Neural progenitor cell (in vitro differentiated cells): ENCODE measurements at regions not wholly inside any gene's neighbourhood (a gene's known extent, or its start where the extent isn't known, plus 50 kb on each side); places are given as distances from the start of the nearest gene placed in this dataset.

Source experiments
- DNase-seq: peaks from one replicate; pipeline ENCODE4 v3.0.0-alpha.2; 2016; ENCODE audit warnings: low spot score
- H2AFZ ChIP-seq: fragments of 200-600 bp; sonication (generic); replicated peaks from 2 replicates; pipeline ENCODE4 v1.6.1; 2016; ENCODE audit warnings: antibody characterized with exemption
- H3F3A ChIP-seq: fragments of 200-600 bp; sonication (generic); 2 replicates; pipeline ENCODE4 v1.6.1; 2016; ENCODE audit warnings: antibody characterized with exemption, low read depth
- H3K27ac ChIP-seq: fragments of 200-600 bp; sonication (generic); 2 replicates; pipeline ENCODE4 v1.5.1; 2016; ENCODE audit warnings: mild to moderate bottlenecking
- H3K27me3 ChIP-seq: fragments of 200-600 bp; sonication (generic); 2 replicates; pipeline ENCODE4 v1.6.1; 2016; ENCODE audit warnings: mild to moderate bottlenecking, moderate library complexity
- H3K36me3 ChIP-seq: fragments of 200-600 bp; sonication (generic); 2 replicates; pipeline ENCODE4 v1.5.1; 2016
- H3K4me1 ChIP-seq: fragments of 200-600 bp; sonication (generic); 2 replicates; pipeline ENCODE4 v1.6.1; 2016; ENCODE audit warnings: mixed run types
- H3K4me2 ChIP-seq: fragments of 200-600 bp; sonication (generic); 2 replicates; pipeline ENCODE4 v1.6.1; 2016
- H3K4me3 ChIP-seq: fragments of 200-600 bp; sonication (generic); 2 replicates; pipeline ENCODE4 v1.5.1; 2016
- H3K79me2 ChIP-seq: fragments of 200-600 bp; sonication (generic); 2 replicates; pipeline ENCODE4 v1.6.1; 2016; ENCODE audit warnings: low read depth
- H3K9ac ChIP-seq: fragments of 200-600 bp; sonication (generic); 2 replicates; pipeline ENCODE4 v1.6.1; 2016
- H3K9me3 ChIP-seq: fragments of 200-600 bp; sonication (generic); 2 replicates; pipeline ENCODE4 v1.5.1; 2016; ENCODE audit warnings: low read depth
- H4K20me1 ChIP-seq: fragments of 200-600 bp; sonication (generic); 2 replicates; pipeline ENCODE4 v1.6.1; 2016; ENCODE audit warnings: low read depth
- H3K27ac Mint-ChIP-seq: 3 replicates; pipeline ENCODE4 v1.8.0; 2021; ENCODE audit warnings: mixed read lengths
- H3K27me3 Mint-ChIP-seq: 2 replicates; pipeline ENCODE4 v1.8.0; 2022; ENCODE audit warnings: low read depth, mild to moderate bottlenecking, inconsistent platforms, moderate library complexity, mixed read lengths; ENCODE audit not compliant: insufficient read depth
- H3K36me3 Mint-ChIP-seq: 3 replicates; pipeline ENCODE4 v1.8.0; 2021; ENCODE audit warnings: mixed read lengths
- H3K4me1 Mint-ChIP-seq: 3 replicates; pipeline ENCODE4 v1.8.0; 2021; ENCODE audit warnings: mixed read lengths
- H3K4me3 Mint-ChIP-seq: 3 replicates; pipeline ENCODE4 v1.8.0; 2021; ENCODE audit warnings: mild to moderate bottlenecking, moderate library complexity, mixed read lengths
- H3K9me3 Mint-ChIP-seq: 3 replicates; pipeline ENCODE4 v1.8.0; 2020; ENCODE audit warnings: mixed read lengths
- EZH2 ChIP-seq: fragments of 200-600 bp; sonication (generic); IDR thresholded peaks from 2 replicates; pipeline ENCODE4 v1.6.1; 2017; ENCODE audit warnings: antibody characterized with exemption, mild to moderate bottlenecking, moderate library complexity
- EZH2phosphoT487 ChIP-seq: fragments of 200-600 bp; sonication (generic); IDR thresholded peaks from 2 replicates; pipeline ENCODE4 v1.6.1; 2017; ENCODE audit warnings: antibody characterized with exemption
- TF ChIP-seq, protein P1 (sequence below): fragments of 200-600 bp; sonication (generic); IDR thresholded peaks from 2 replicates; pipeline ENCODE4 v1.5.1; 2017; ENCODE audit warnings: antibody characterized with exemption, mild to moderate bottlenecking

DNA sequence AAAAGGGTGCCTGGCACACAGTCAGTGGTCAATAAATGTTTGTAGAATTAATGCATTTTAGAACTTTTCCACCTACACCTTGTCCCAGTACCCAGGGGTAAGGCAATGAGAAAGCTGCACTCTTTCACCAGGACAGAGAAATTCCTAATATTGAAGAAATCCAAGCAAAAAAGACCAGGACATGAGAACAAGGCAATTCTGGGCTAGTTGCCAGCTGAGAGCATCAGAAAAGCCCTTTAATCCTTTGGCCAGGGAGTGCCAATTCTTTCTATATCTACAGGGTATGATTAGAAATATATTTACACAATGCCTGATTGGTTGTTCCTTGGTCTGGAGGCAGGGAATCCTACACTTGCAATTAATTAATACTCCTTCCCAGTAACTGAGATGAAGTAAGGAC, 492.4 kb upstream of the NFIA start:
- DNase-seq = no peak
- H3K79me2 ChIP-seq = no peaks in the 10 kb centered on the region
- H3K4me1 ChIP-seq = no peaks in the 10 kb centered on the region
- no peak overlapping the region for H2AFZ ChIP-seq
- Mint-ChIP-seq H3K9me3 (peaks cover 4% of the 10 kb centered on the region), H3K27me3 (no peaks in the 10 kb centered on the region), H3K4me1 (no peaks in the 10 kb centered on the region), H3K27ac (no peak overlapping the region), H3K36me3 (no peaks in the 10 kb centered on the region), H3K4me3 (no peak overlapping the region)
- no peaks in the 10 kb centered on the region for H3F3A ChIP-seq
- no peaks in the 10 kb centered on the region for H3K9me3 ChIP-seq
- H3K4me3 ChIP-seq = no peak overlapping the region
- no peaks in the 10 kb centered on the region for H3K27me3 ChIP-seq
- H3K9ac ChIP-seq = no peak overlapping the region
- H3K36me3 ChIP-seq = no peaks in the 10 kb centered on the region
- no peak overlapping the region for H3K27ac ChIP-seq
- no peaks in the 10 kb centered on the region for H4K20me1 ChIP-seq
- TF ChIP-seq EZH2phosphoT487 (no peak), EZH2 (no peak)
- TF ChIP-seq, protein P1, sequence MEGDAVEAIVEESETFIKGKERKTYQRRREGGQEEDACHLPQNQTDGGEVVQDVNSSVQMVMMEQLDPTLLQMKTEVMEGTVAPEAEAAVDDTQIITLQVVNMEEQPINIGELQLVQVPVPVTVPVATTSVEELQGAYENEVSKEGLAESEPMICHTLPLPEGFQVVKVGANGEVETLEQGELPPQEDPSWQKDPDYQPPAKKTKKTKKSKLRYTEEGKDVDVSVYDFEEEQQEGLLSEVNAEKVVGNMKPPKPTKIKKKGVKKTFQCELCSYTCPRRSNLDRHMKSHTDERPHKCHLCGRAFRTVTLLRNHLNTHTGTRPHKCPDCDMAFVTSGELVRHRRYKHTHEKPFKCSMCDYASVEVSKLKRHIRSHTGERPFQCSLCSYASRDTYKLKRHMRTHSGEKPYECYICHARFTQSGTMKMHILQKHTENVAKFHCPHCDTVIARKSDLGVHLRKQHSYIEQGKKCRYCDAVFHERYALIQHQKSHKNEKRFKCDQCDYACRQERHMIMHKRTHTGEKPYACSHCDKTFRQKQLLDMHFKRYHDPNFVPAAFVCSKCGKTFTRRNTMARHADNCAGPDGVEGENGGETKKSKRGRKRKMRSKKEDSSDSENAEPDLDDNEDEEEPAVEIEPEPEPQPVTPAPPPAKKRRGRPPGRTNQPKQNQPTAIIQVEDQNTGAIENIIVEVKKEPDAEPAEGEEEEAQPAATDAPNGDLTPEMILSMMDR = no peak
- H3K4me2 ChIP-seq = no peak overlapping the region

DNA sequence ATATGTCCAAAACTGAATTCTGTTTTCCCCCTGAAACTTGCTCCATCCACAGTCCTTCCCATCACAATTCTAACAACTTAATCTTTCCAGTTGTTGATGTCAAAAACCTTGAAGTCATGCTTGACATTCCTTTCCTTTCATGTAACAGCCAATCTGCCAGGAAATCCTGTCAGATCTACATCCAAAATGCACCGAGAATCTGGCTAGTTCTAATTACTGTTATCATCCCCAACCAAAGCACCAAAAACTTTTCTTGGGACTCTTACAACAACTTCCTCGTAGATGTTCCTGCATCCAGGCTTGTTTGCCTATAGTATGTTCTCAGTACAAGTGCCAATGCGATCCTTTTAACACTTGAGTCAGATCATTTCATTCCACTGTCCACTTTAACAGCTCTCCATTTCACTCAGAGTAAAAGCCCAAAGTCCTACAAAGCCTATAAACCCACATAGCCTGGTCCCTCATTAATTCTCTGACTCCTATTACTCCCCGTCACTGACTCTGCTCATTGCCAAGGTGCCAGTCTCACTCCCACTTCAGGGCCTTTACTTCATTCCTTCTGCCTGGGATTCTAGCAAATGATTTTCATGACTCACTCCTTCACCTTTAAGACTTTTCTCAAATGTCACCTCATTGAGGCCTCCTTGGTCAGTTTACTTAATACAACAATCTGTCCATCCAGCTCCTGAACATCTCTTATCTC, 493.2 kb upstream of the NFIA start:
- Histone ChIP-seq H3K4me1 (no peaks in the 10 kb centered on the region), H3K27me3 (no peaks in the 10 kb centered on the region), H3K79me2 (no peaks in the 10 kb centered on the region), H3K36me3 (no peaks in the 10 kb centered on the region), H3K4me2 (no peak overlapping the region), H3K9ac (no peak overlapping the region), H3F3A (no peaks in the 10 kb centered on the region), H3K4me3 (no peak overlapping the region), H3K9me3 (peaks cover 2% of the 10 kb centered on the region), H3K27ac (no peak overlapping the region), H4K20me1 (no peaks in the 10 kb centered on the region), H2AFZ (no peak overlapping the region)
- TF ChIP-seq EZH2 (no peak), EZH2phosphoT487 (no peak)
- TF ChIP-seq, protein P1 = no peak
- Mint-ChIP-seq H3K27ac (no peak overlapping the region), H3K4me1 (no peaks in the 10 kb centered on the region), H3K27me3 (peaks cover 2% of the 10 kb centered on the region), H3K9me3 (peaks cover 7% of the 10 kb centered on the region), H3K36me3 (no peaks in the 10 kb centered on the region), H3K4me3 (no peak overlapping the region)
- DNase-seq = no peak

DNA sequence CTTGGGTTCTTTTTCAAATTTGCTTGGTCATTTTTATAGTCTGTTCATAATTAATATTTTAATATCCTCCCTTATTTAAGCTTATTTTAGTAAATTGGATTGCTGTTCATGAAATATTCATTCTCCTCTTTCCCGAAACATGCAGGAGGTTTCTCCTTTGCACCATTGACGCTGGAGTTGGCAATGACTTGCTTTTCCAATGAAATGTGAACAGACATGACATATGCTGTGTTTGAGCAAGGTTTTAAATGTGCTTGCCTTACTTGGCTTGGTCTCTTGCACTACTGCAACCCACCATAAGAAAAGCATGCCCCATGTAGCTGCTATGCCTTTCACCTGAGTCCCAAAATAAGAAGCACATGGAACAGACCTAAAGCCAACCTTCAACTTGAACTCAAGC, 498.0 kb upstream of the NFIA start:
- H3K27ac Mint-ChIP-seq = no peak overlapping the region
- Histone ChIP-seq H2AFZ (no peak overlapping the region), H4K20me1 (no peaks in the 10 kb centered on the region), H3K36me3 (no peaks in the 10 kb centered on the region), H3F3A (no peaks in the 10 kb centered on the region), H3K4me3 (no peak overlapping the region), H3K9me3 (peaks cover 14% of the 10 kb centered on the region), H3K4me2 (no peak overlapping the region), H3K79me2 (no peaks in the 10 kb centered on the region), H3K4me1 (no peaks in the 10 kb centered on the region), H3K9ac (no peak overlapping the region), H3K27ac (no peak overlapping the region), H3K27me3 (no peaks in the 10 kb centered on the region)
- H3K9me3 Mint-ChIP-seq = peaks cover 23% of the 10 kb centered on the region
- no peak for DNase-seq
- H3K4me3 Mint-ChIP-seq = no peak overlapping the region
- H3K27me3 Mint-ChIP-seq = peaks cover 2% of the 10 kb centered on the region
- TF ChIP-seq EZH2phosphoT487 (no peak), EZH2 (no peak)
- TF ChIP-seq, protein P1 = no peak
- H3K36me3 Mint-ChIP-seq = peaks cover 7% of the 10 kb centered on the region
- no peaks in the 10 kb centered on the region for H3K4me1 Mint-ChIP-seq
